HG03097 (cell line): ENCODE measurements at regions not wholly inside any gene's neighbourhood (a gene's known extent, or its start where the extent isn't known, plus 50 kb on each side); places are given as distances from the start of the nearest gene placed in this dataset.

Experiments
- ATAC-seq: cut with Tn5 transposase; IDR thresholded peaks from one replicate; pipeline ENCODE4 v1.9.1; 2021; ENCODE audit not compliant: unreplicated experiment, low FRiP score

DNA sequence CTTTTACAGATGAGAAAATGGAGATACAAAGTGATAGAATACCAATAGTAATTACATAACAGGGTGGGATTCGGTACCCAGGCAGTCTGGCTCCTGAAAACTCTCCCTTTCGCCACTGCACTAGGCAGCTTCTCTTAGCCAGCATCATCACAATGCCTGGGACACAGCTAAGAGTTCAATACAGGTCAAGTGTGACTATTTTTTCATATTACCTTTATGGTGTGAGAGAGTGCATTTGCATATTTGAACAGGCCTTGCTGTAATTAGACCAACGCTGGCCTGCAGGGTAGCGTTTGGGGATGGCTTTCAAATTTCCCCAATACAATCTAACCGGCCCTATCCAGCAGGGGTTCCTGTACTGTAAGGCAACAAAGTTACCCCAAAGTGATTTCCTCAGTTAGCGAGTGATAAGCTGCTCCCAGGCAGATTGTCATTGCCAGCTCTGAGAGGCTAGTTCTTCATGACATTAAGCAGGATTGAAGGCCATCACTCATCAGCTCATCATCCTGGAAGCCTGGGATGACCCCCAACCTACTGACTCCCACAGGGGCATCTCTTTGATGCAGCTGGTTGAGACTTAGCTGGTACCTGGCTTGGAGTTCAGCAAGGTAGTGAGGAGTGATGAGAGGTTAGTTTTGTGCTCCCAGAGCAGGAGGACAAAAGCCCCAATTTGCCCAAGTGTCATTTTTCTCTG, 836.8 kb upstream of the LCORL start:
- no peak for ATAC-seq

DNA sequence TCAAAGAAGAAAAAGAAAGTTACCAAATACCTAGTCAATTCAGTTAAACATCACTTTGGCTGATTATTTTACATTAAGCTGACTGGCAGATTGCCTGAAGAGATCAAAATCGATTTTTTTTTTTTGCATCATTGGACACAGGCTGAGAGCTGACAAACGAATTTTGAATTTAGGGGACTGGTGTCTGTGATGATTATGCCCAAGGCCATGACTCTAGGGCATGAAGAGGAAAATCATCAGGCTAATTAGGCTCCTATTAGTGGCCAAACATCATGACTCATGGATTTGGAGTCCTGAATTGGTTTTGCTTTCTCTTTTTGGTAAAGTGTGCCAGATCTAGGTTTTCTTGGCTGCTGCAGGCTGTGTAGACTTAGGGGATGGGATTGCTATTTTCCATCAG, 829.3 kb upstream of the LCORL start:
- ATAC-seq = no peak

DNA sequence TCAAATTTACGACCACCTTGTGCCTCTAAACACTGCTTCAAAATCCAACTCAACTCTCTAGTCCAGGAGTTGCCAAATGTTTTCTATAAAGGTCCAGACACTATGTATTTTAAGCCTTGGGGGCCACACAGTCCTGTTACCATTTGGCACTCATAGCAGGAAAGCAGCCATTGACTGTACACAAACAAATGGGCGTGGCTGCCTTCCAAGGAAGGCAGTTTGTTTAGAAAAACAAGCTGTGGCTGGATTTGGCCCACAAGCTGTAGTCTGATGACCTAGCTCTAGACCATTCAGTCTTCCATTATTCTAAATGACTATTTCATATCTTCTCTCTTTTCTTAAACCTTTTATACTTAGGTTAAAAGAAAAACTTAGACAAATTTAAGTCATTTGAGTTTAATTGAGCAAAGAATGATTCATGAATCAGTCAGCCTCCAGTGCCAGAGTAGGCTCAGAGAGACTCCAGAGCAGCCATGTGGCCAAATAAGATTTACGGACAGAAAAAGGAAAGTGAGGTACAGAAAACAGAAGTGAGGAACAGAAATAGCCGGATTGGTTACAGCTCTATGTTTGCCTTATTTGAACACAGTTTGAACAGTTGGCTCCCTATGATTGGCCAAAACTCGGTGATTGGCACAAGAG, 825.8 kb upstream of the LCORL start:
- no peak for ATAC-seq

DNA sequence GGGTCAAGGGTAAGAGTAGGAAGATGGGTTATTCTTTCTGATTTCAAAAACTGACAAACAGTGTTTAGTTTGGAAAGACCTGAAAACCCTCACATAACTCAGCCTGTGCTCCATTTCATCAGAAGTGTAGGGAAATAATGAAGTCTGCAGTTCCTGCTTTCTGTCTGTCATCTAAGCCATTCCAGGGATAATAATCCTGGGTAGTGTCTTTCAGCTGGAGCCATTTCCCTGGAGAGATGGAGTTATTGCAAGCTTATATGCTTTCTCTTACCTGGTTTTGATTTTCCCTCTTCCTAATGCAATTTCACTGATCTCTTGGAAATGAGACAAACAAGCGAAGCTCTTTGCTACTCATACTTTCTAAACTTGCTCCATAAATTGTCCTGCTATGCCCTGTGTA, 824.8 kb upstream of the LCORL start:
- no peak for ATAC-seq

GRCh38 chr4:18844726-18845125, 823.2 kb upstream of the LCORL start:
- ATAC-seq = no peak

DNA sequence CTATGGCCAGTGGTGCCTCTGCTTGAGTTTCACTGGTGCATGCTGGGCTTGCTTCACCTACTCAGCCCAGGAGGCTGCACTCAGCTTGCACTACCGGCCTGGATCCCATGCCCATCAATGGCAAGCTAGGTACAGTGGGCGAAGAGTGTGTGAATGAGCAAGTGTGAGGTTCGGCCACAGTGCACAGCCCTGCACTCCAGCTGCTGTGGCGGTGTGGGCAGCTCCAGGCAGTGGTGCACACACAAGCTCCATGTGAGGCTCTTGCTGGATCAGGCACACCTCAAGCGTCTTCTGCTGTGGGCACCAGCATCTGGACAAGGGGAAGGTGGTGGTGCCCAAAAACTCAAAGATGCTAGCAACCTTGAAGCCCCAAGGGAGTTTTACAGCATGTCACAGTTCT, 820.9 kb upstream of the LCORL start:
- no peak for ATAC-seq

- no peak for ATAC-seq
Observed at GRCh38 chr4:18840481-18840880, 818.9 kb upstream of the LCORL start.

DNA sequence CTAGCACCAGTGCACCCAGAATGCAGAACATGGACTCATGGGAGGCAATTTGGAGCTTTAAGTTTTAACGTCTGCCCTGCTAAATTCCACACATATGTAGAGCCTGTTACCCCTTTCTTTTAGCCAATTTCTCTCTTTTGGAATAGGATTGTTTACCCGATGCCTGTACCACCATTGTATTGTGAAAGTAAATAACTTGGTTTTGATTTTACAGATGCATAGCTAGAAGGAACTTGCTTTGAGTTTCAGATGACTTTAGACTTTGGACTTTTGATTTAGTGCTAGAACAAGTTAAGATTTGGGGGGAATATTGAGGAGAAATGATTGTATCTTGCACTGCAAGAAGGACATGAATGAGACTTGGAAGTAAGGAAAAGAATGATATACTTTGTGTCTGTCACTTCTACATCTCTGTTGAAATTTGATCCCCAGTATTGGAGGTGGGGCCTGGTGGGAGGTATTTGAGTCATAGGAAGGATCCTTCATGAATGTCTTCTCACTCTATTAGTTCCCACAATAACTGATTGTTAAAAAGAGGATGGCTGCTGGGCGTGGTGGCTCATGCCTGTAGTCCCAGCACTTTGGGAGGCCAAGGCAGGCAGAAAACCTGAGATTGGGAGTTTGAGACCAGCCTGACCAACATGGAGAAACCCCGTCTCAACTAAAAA, 794.8 kb upstream of the LCORL start:
- ATAC-seq = no peak

- ATAC-seq = no peak
Observed at GRCh38 chr4:18815779-18816173, 794.2 kb upstream of the LCORL start.

DNA sequence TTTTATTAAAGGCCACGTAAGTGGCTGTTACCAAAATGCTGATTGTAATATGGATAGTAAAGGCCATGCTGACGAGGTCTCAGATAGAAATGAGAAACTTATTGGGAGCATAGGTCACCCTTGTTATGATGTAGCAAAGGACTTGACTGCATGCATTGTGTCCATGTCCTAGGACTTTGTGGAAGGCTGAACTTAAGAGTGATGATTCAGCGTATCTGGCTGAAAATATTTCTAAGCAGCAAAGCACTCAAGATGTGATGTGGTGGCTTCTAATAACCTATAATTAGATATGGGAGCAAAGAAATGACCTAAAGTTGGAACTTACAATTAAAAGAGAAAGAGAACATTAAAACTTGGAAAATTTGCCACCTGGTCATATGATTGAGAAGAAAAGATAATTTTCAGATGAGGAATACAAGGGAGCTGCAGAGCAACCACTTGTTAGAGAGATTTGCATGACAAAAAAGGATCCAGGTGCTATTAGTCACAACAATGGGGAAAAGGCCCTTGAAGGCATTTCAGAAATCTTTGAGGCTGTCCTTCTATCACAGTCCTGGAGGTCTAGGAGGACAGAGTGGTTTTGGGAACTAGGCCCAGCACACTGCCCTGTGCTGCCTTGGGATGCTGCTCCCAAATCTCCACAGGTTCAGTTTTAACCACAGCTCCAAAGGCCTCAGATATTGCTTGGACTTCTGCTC, 793.7 kb upstream of the LCORL start:
- ATAC-seq = no peak

GRCh38 chr4:18813771-18814170, 792.2 kb upstream of the LCORL start:
- no peak for ATAC-seq

- ATAC-seq = no peak
Observed at GRCh38 chr4:18813055-18813454, 791.5 kb upstream of the LCORL start.

DNA sequence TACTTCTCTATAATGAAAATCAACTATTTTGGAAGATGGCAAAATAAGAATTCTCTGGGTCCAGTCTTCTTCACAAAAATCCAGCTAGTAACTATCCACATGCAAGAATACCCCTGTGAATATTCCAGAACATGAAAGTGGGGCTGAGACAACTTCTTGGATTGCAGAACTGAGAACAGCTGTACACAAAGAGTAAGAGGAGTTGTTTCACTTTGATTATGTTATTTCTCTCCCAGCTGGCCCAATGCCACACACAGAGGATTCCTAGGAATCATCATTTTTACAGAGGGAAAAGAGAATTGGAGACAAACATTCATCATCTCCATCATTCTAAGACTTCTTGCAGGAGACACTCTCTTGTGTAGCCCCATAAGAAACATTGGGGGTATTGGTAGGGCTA, 782.2 kb upstream of the LCORL start:
- ATAC-seq = no peak

- no peak for ATAC-seq
Observed at GRCh38 chr4:18798123-18798522, 776.6 kb upstream of the LCORL start.

DNA sequence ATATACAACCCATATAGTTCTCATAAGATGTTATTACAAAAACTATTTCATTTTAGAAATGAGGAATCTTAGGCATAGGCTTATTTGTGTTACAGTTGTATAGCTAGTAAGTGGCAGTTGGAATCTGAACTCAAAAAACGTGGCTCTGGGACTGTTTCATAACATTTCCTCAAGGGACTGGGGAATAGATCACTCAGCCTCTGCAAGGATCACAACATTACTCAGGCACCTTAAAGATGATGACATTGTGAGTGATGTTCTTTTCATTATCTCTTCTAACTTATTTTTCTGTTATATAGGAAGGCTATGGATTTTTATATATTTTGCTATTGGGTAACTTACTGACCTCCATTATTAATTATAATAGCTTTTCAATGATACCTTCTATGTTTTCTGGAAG, 774.2 kb upstream of the LCORL start:
- no peak for ATAC-seq

- ATAC-seq = no peak
Observed at GRCh38 chr4:18777190-18777930, 755.8 kb upstream of the LCORL start.

- ATAC-seq = no peak
Observed at GRCh38 chr4:18767921-18768320, 746.4 kb upstream of the LCORL start.

- ATAC-seq = no peak
Observed at GRCh38 chr4:18756671-18757070, 735.1 kb upstream of the LCORL start.

- ATAC-seq = no peak
Observed at GRCh38 chr4:18754180-18754579, 732.6 kb upstream of the LCORL start.

- no peak for ATAC-seq
Observed at GRCh38 chr4:18751083-18751482, 729.5 kb upstream of the LCORL start.

- ATAC-seq = no peak
Observed at GRCh38 chr4:18749391-18749790, 727.8 kb upstream of the LCORL start.
